Endothelial cell of umbilical vein (primary cell): ENCODE measurements at regions not wholly inside any gene's neighbourhood (a gene's known extent, or its start where the extent isn't known, plus 50 kb on each side); places are given as distances from the start of the nearest gene placed in this dataset.

Experiments
- BruUV-seq: library from RNA; stranded (reverse); fragments of 400-500 nt; replicated peaks from 2 replicates; lab custom pipeline; 2021; lab: Mats Ljungman, UMichigan
- CTCF ChIA-PET: fragments of 300-600, 350-600 bp; sonication (Branson Sonifier 250); formaldehyde crosslinking; loops from one replicate; lab custom pipeline; 2021; ENCODE audit warnings: antibody characterized with exemption, inconsistent platforms; lab: Charles Lee
- POLR2A ChIA-PET: fragments of 300-600, 350-600 bp; sonication (Branson Sonifier 250); formaldehyde crosslinking; loops from one replicate; lab custom pipeline; 2021; ENCODE audit warnings: antibody characterized with exemption, inconsistent platforms; lab: Charles Lee
- DNase-seq: peaks from one replicate; pipeline ENCODE4 v3.0.0-alpha.2; 2011; ENCODE audit warnings: low read depth, low spot score
- FAIRE-seq: peaks from 2 replicates; lab custom pipeline; 2011; peaks lifted over from hg19 to GRCh38; lab: Jason Lieb, UNC
- H2AFZ ChIP-seq: 2 replicates; pipeline ENCODE4 v1.6.0; 2012; ENCODE audit warnings: low read depth, low read length, control low read depth, inconsistent platforms
- H3K27ac ChIP-seq: 2 replicates; pipeline ENCODE4 v1.5.1; 2011; ENCODE audit warnings: low read depth, mild to moderate bottlenecking, control low read depth, low read length, moderate library complexity; ENCODE audit not compliant: insufficient read depth
- H3K27me3 ChIP-seq, 2 experiments: 2 replicates each; pipeline versions ENCODE4 v1.6.0 to v1.6.1; 2011; ENCODE audit warnings: low read length in 2 of 2, mixed read lengths in 1 of 2; ENCODE audit not compliant: control insufficient read depth in 2 of 2, insufficient read depth in 2 of 2
- H3K36me3 ChIP-seq, 2 experiments: 2 replicates in 1 of 2; 3 replicates in 1 of 2; pipeline ENCODE4 v1.5.1; 2011; ENCODE audit warnings: low read length in 2 of 2, mild to moderate bottlenecking in 1 of 2, moderate library complexity in 1 of 2; ENCODE audit not compliant: control insufficient read depth in 2 of 2, insufficient read depth in 2 of 2; ENCODE audit errors: extremely low read depth in 1 of 2
- H3K4me1 ChIP-seq: 3 replicates; pipeline ENCODE4 v1.5.1; 2011; ENCODE audit warnings: mild to moderate bottlenecking, low read length; ENCODE audit not compliant: control insufficient read depth, insufficient read depth; ENCODE audit errors: extremely low read depth
- H3K4me2 ChIP-seq: 2 replicates; pipeline ENCODE4 v1.6.1; 2011; ENCODE audit warnings: low read length, control low read depth, mixed read lengths; ENCODE audit not compliant: insufficient read depth
- H3K4me3 ChIP-seq, 3 experiments: fragments of 200-600 bp in 1 of 3; sonication (generic), shearing (Covaris generic) in 1 of 3; replicated peaks in 1 of 3; 2 replicates each; pipeline ENCODE4 v1.5.1; 2011 to 2016; ENCODE audit warnings: control low read depth in 3 of 3, low read length in 3 of 3, mild to moderate bottlenecking in 2 of 3, inconsistent platforms in 1 of 3, low read depth in 1 of 3, moderate library complexity in 1 of 3; ENCODE audit not compliant: insufficient read depth in 1 of 3
- H3K79me2 ChIP-seq: 2 replicates; pipeline ENCODE4 v1.6.0; 2012; ENCODE audit warnings: low read length, inconsistent platforms; ENCODE audit not compliant: control insufficient read depth, insufficient read depth
- H3K9ac ChIP-seq: replicated peaks from 2 replicates; pipeline ENCODE3; 2011; ENCODE audit warnings: low read length, control low read depth; ENCODE audit not compliant: insufficient read depth; ENCODE audit errors: extremely low read depth
- H3K9me1 ChIP-seq: replicated peaks from 3 replicates; pipeline ENCODE4 v1.6.0; 2011; ENCODE audit warnings: mild to moderate bottlenecking, low read length; ENCODE audit not compliant: control insufficient read depth, insufficient read depth; ENCODE audit errors: extremely low read depth
- H3K9me3 ChIP-seq: replicated peaks from 2 replicates; pipeline ENCODE4 v1.5.1; 2012; ENCODE audit warnings: low read length, inconsistent platforms; ENCODE audit not compliant: control insufficient read depth, insufficient read depth
- H4K20me1 ChIP-seq: replicated peaks from 2 replicates; pipeline ENCODE3; 2011; ENCODE audit warnings: mild to moderate bottlenecking, low read length; ENCODE audit not compliant: control insufficient read depth, insufficient read depth; ENCODE audit errors: extremely low read depth
- EZH2 ChIP-seq: IDR thresholded peaks from 2 replicates; pipeline ENCODE4 v1.6.1; 2012; ENCODE audit warnings: borderline replicate concordance, low read depth, mild to moderate bottlenecking, moderate library complexity, low read length, inconsistent platforms; ENCODE audit not compliant: severe bottlenecking
- FOS ChIP-seq: IDR thresholded peaks from 2 replicates; pipeline ENCODE4 v1.6.1; 2011; ENCODE audit warnings: mild to moderate bottlenecking, low read length, moderate library complexity, borderline replicate concordance; ENCODE audit not compliant: insufficient read depth
- GATA2 ChIP-seq: IDR thresholded peaks from 2 replicates; pipeline ENCODE4 v1.7.0; 2011; ENCODE audit warnings: low read depth, mild to moderate bottlenecking, moderate library complexity, mixed read lengths, low read length; ENCODE audit not compliant: insufficient read length, insufficient read depth
- JUN ChIP-seq: IDR thresholded peaks from 2 replicates; pipeline ENCODE4 v1.6.1; 2011; ENCODE audit warnings: borderline replicate concordance, low read depth; ENCODE audit not compliant: insufficient read length, insufficient read depth
- MYC ChIP-seq: IDR thresholded peaks from one replicate; pipeline ENCODE4 v1.6.1; 2011; ENCODE audit warnings: mild to moderate bottlenecking, low read depth, low read length
- POLR2A ChIP-seq: IDR thresholded peaks from 2 replicates; pipeline ENCODE4 v1.6.1; 2012; ENCODE audit warnings: low read depth, mild to moderate bottlenecking, control low read depth, low read length
- POLR2AphosphoS5 ChIP-seq: IDR thresholded peaks from 2 replicates; pipeline ENCODE4 v1.6.1; 2012; ENCODE audit warnings: low read depth, mild to moderate bottlenecking, control low read depth, low read length, moderate library complexity; ENCODE audit not compliant: insufficient read depth
- dilution Hi-C: fragments of 300-500 bp; cut with MboI; formaldehyde crosslinking; loops from one replicate; pipeline ENCODE4 v1.15.0; 2019; ENCODE audit warnings: low sequenced_read_pairs; ENCODE audit not compliant: extremely low pct_ligation_motif_present
- intact Hi-C: fragments of 100-400 bp; cut with micrococcal nuclease; formaldehyde crosslinking; loops from one replicate; pipeline ENCODE4 v1.10.0; 2022
- TF ChIP-seq, protein P1 (sequence below): IDR thresholded peaks from 2 replicates; pipeline ENCODE4 v1.6.1; 2011; ENCODE audit not compliant: insufficient read depth, insufficient read length
- TF ChIP-seq, protein P2 (sequence below), 2 donors: IDR thresholded peaks; 1 replicate in 1 of 2; 2 replicates in 1 of 2; pipeline ENCODE4 v1.5.1; 2011; ENCODE audit warnings: low read length in 2 of 2, mild to moderate bottlenecking in 2 of 2, moderate library complexity in 2 of 2, control low read depth in 1 of 2, inconsistent platforms in 1 of 2, low read depth in 1 of 2; ENCODE audit not compliant: insufficient read depth in 1 of 2; ENCODE audit errors: extremely low read depth in 1 of 2

DNA sequence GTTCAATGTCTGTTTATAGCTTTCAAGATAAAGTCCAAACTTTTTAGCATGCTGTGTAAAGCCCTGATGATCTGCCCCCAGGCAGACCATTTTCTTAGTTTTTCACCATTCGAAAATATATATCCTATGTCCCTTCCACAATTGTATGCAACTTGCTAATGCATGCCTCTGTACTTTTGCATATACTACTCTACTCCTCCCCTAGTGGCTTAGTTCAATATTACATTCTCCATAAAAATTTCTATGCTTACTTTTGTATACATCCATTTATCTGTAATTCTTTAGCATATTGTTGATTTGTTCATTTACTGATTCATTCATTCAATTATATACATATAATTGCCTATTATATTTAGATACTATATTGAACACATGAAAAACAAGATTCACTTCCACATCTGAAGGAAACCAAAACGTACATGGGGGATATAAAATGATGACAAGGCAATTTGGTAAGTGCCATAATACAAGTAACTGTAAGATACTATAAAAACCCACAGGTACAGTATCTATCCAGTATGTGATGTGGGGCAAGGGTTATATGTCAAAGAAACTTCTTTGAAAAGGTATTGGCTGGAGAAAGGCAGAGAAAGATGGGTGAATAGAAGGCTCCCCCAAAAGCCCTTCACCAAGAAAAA is 902.5 kb downstream of the FAM133A start:
- no peak for TF ChIP-seq POLR2A
- TF ChIP-seq GATA2, result no peak
- TF ChIP-seq FOS, result no peak
- TF ChIP-seq, protein P1, sequence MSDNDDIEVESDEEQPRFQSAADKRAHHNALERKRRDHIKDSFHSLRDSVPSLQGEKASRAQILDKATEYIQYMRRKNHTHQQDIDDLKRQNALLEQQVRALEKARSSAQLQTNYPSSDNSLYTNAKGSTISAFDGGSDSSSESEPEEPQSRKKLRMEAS, result no peak
- TF ChIP-seq MYC, result no peak
- H3K9me1 ChIP-seq, result no peaks in the 10 kb centered on the region
- no TSS peak for BruUV-seq
- H3K79me2 ChIP-seq, result no peaks in the 10 kb centered on the region
- intact Hi-C loops (no loop called here), dilution Hi-C loops (no loop called here)
- H3K27ac ChIP-seq, result no peak overlapping the region
- no peaks in the 10 kb centered on the region for H4K20me1 ChIP-seq
- H3K4me3 ChIP-seq, result no peak overlapping the region
- POLR2A ChIA-PET, result no interaction called here
- H3K9ac ChIP-seq, result no peak overlapping the region
- no peaks in the 10 kb centered on the region for H3K27me3 ChIP-seq
- no peak for DNase-seq
- CTCF ChIA-PET, result no interaction called here
- no peak for FAIRE-seq
- no peaks in the 10 kb centered on the region for H3K4me1 ChIP-seq
- H3K9me3 ChIP-seq, result no peaks in the 10 kb centered on the region
- H3K4me2 ChIP-seq, result no peak overlapping the region
- H3K36me3 ChIP-seq, result no peaks in the 10 kb centered on the region
- no peak overlapping the region for H2AFZ ChIP-seq

DNA sequence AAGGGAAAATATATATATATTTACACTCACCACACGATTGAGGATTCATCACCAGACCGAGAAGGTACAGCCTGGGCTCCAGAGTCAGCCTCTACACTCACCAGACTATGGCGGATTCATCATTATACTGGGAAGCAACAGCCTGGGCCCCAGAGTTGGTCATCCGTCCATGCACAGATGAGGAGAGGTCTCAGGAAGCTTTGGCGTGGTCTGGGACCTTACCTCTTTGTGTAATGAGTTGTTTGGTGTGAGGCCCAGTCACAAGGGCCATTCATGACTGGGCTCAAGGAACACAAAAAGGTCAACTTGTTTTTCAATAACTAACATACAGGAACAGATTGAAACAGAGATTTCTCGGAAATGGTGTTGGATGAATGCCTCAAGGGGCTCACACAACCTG is 926.1 kb downstream of the FAM133A start:
- no TSS peak for BruUV-seq
- TF ChIP-seq, protein P2, sequence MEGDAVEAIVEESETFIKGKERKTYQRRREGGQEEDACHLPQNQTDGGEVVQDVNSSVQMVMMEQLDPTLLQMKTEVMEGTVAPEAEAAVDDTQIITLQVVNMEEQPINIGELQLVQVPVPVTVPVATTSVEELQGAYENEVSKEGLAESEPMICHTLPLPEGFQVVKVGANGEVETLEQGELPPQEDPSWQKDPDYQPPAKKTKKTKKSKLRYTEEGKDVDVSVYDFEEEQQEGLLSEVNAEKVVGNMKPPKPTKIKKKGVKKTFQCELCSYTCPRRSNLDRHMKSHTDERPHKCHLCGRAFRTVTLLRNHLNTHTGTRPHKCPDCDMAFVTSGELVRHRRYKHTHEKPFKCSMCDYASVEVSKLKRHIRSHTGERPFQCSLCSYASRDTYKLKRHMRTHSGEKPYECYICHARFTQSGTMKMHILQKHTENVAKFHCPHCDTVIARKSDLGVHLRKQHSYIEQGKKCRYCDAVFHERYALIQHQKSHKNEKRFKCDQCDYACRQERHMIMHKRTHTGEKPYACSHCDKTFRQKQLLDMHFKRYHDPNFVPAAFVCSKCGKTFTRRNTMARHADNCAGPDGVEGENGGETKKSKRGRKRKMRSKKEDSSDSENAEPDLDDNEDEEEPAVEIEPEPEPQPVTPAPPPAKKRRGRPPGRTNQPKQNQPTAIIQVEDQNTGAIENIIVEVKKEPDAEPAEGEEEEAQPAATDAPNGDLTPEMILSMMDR (IDR thresholded peaks at IDR 0.05; ENCODE audit: extremely low read depth in 1 of 2, insufficient read depth in 1 of 2, low read depth in 1 of 2, low read length in 2 of 2), result no peak
- TF ChIP-seq, protein P1, result no peak
- TF ChIP-seq JUN (no peak), EZH2 (no peak), POLR2AphosphoS5 (no peak), MYC (no peak), FOS (no peak), GATA2 (no peak), POLR2A (no peak)
- no peak overlapping the region for H3K4me2 ChIP-seq
- no peak overlapping the region for H3K4me3 ChIP-seq
- H3K27me3 ChIP-seq, result no peaks in the 10 kb centered on the region
- no peaks in the 10 kb centered on the region for H3K9me3 ChIP-seq
- H3K4me1 ChIP-seq, result no peaks in the 10 kb centered on the region
- intact Hi-C loops (no loop called here), dilution Hi-C loops (no loop called here)
- H3K9ac ChIP-seq, result no peak overlapping the region
- no peaks in the 10 kb centered on the region for H4K20me1 ChIP-seq
- H2AFZ ChIP-seq, result no peak overlapping the region
- POLR2A ChIA-PET, result no interaction called here
- no peaks in the 10 kb centered on the region for H3K9me1 ChIP-seq
- H3K79me2 ChIP-seq, result no peaks in the 10 kb centered on the region
- FAIRE-seq (no peak), DNase-seq (no peak)
- H3K27ac ChIP-seq, result no peak overlapping the region
- H3K36me3 ChIP-seq, result no peaks in the 10 kb centered on the region
- CTCF ChIA-PET, result no interaction called here
